Endothelial cell of umbilical vein (primary cell): ENCODE measurements at regions not wholly inside any gene's neighbourhood (a gene's known extent, or its start where the extent isn't known, plus 50 kb on each side); places are given as distances from the start of the nearest gene placed in this dataset.

Source experiments
- EZH2 ChIP-seq: IDR thresholded peaks from 2 replicates; pipeline ENCODE4 v1.6.1; 2012; ENCODE audit warnings: borderline replicate concordance, low read depth, mild to moderate bottlenecking, moderate library complexity, low read length, inconsistent platforms; ENCODE audit not compliant: severe bottlenecking
- FOS ChIP-seq: IDR thresholded peaks from 2 replicates; pipeline ENCODE4 v1.6.1; 2011; ENCODE audit warnings: mild to moderate bottlenecking, low read length, moderate library complexity, borderline replicate concordance; ENCODE audit not compliant: insufficient read depth
- GATA2 ChIP-seq: IDR thresholded peaks from 2 replicates; pipeline ENCODE4 v1.7.0; 2011; ENCODE audit warnings: low read depth, mild to moderate bottlenecking, moderate library complexity, mixed read lengths, low read length; ENCODE audit not compliant: insufficient read length, insufficient read depth
- MYC ChIP-seq: IDR thresholded peaks from one replicate; pipeline ENCODE4 v1.6.1; 2011; ENCODE audit warnings: mild to moderate bottlenecking, low read depth, low read length
- POLR2A ChIP-seq: IDR thresholded peaks from 2 replicates; pipeline ENCODE4 v1.6.1; 2012; ENCODE audit warnings: low read depth, mild to moderate bottlenecking, control low read depth, low read length
- TF ChIP-seq, protein P1 (sequence below), 2 donors: IDR thresholded peaks; 1 replicate in 1 of 2; 2 replicates in 1 of 2; pipeline ENCODE4 v1.5.1; 2011; ENCODE audit warnings: low read length in 2 of 2, mild to moderate bottlenecking in 2 of 2, moderate library complexity in 2 of 2, control low read depth in 1 of 2, inconsistent platforms in 1 of 2, low read depth in 1 of 2; ENCODE audit not compliant: insufficient read depth in 1 of 2; ENCODE audit errors: extremely low read depth in 1 of 2
- TF ChIP-seq, protein P2 (sequence below): IDR thresholded peaks from 2 replicates; pipeline ENCODE4 v1.6.1; 2011; ENCODE audit not compliant: insufficient read depth, insufficient read length

DNA sequence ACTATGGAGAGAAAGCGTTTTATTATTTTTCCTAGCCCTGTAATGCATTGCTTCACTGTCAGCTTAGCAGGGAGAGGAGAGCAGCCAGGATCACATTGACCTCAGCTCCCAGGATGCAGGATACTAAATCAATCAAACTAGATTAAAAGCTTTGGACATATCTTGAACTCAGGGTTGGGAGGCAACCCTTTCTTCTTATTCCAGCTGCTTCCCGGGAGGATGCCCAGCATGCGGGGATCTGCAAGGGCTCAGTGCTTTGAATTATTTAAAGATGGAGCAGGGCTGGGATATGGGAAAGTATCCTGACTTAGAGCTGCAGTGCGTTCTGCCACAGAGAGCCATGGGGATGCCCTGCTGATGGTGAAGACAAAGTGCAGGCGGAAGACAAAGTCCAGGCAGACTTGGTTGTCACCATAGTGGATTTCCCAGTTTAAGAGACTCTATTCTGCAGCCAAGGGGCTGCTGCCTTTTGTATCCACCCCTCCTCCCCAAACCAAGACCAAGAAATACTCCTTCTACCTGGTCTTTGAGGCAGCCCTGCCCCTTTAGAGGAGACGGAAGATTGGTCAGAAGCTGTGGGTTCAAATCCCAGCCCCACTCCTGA, 1035.0 kb downstream of the TBC1D22A start:
- TF ChIP-seq POLR2A: no peak
- TF ChIP-seq, protein P1, sequence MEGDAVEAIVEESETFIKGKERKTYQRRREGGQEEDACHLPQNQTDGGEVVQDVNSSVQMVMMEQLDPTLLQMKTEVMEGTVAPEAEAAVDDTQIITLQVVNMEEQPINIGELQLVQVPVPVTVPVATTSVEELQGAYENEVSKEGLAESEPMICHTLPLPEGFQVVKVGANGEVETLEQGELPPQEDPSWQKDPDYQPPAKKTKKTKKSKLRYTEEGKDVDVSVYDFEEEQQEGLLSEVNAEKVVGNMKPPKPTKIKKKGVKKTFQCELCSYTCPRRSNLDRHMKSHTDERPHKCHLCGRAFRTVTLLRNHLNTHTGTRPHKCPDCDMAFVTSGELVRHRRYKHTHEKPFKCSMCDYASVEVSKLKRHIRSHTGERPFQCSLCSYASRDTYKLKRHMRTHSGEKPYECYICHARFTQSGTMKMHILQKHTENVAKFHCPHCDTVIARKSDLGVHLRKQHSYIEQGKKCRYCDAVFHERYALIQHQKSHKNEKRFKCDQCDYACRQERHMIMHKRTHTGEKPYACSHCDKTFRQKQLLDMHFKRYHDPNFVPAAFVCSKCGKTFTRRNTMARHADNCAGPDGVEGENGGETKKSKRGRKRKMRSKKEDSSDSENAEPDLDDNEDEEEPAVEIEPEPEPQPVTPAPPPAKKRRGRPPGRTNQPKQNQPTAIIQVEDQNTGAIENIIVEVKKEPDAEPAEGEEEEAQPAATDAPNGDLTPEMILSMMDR (IDR thresholded peaks at IDR 0.05; ENCODE audit: extremely low read depth in 1 of 2, insufficient read depth in 1 of 2, low read depth in 1 of 2, low read length in 2 of 2): no peak
- no peak for TF ChIP-seq EZH2
- TF ChIP-seq MYC: no peak
- no peak for TF ChIP-seq FOS
- TF ChIP-seq, protein P2, sequence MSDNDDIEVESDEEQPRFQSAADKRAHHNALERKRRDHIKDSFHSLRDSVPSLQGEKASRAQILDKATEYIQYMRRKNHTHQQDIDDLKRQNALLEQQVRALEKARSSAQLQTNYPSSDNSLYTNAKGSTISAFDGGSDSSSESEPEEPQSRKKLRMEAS: no peak
- no peak for TF ChIP-seq GATA2
